ENCODE measurements at regions not wholly inside any gene's neighbourhood (a gene's known extent, or its start where the extent isn't known, plus 50 kb on each side); places are given as distances from the start of the nearest gene placed in this dataset.

- no peak for ATAC-seq
These were observed 50.9 kb upstream of the RAP1GDS1 start for GRCh38 chr4:98210281-98210680.

- ATAC-seq = no peak
These were observed 52.1 kb upstream of the RAP1GDS1 start for GRCh38 chr4:98209111-98209510.

- ATAC-seq = no peak
These were observed 57.0 kb upstream of the RAP1GDS1 start for GRCh38 chr4:98204236-98204553.

DNA sequence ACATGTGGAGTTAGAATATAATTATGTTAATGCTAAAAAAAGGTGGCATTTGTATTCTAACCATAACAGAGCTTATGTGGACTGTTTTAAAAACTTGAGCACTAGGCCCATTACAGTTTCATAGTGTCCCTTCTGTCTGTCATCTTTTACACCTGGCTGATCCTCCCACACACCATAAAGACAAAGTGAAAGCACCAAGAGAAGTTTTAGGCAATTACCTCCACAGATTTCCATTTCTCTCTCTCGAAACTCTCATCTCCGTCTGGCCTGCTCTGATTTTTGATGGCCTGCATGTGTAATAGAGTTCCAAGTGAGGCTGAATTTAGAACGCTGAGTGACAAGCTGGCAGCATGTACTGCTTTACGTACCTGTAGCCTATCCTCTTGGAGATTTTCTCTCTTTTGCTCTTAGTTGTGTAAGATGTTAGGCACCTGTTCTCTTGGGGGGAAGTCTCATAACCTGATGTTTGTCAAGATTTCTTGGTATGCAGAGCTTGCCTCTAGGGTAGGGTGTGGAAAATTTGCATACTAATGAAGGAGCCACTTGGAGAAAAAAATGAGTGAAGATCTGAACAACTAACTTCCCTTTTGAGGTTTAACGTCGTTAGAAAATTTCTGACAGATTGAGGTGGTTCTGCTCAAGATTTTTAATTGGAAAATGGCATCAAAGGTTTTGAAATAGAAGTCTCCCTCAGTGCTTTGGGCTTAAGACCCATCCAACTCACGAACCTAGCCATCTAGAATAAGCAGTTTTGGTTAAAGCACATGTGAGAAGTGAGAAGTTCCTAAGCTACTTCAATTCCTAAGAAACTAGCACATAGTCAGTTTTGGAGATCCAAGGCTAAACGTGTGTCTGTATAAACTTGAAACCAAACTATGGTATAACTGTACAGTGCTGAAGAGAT, 57.6 kb upstream of the RAP1GDS1 start:
- ATAC-seq = peak; percentile 52

DNA sequence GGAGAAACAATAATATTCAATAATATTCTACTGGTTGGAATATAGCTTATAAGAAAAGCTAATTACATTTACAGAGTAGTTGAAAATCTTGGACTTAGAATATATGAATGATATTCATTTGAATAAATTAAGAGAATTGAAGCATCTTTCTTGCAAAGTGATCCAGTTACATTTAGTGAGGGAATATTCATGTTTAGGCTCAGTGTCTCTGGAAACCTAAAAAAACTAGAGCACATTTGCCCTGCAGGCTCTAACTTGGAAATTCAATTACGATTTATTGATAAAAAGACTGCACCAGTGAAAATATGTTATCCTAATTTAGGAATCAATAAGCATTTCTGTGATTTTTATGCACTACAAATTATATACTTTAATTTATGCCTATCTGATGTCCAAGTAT, 58.3 kb upstream of the RAP1GDS1 start:
- ATAC-seq = no peak

DNA sequence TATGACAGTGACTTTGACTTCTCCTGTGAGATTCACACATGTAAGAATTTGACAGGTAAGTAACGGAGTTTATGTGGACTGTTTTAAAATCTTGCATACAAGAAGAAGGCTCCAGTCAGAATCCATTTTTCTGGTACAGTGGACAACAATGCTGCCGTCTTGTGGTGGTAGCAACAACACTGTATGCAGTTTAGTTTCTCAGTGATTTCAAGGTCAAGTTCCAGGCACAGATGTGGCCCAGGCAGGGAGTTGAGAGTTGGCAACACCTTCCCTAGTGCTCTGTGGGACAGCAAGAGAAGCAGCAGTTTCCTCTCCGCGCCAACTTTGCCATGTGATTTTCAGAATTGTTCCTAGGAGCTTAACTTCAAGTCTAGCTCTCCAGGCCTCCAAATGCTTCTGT, 56.0 kb upstream of the STPG2 start:
- ATAC-seq = no peak

- no peak for ATAC-seq
These were observed 51.7 kb upstream of the STPG2 start for GRCh38 chr4:98195005-98195404.

DNA sequence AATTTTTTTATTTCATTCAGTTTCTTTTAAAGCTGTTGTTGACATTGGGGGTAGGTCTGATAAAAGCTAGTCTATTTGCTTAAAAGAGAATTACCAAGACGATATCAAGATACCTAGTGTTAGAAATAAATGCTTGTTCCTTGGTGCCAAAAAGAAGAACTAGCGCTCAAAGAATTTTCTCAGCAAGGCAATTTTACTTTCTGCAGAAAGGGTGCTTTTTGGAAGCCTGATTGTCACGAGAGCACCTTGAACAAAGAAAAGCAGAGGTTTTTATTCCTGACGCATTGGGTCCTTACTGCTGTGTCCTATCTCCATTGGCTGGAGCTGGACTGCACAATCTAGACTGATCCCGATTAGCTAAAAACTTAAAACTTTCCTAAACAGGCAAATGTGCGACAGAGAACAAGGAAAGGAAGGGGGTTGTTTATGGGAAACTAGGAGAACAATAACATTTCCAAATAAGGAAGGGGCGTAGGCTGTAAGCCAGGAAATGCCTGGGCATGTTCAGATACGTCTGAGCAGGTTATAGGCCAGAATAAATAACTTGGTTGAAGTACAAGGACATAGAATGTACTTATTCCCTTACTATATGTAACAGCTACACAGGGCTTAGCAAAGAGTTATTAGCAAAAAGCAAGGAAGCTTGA, 50.3 kb upstream of the STPG2 start:
- no peak for ATAC-seq

All from esophagus mucosa (tissue), 1 donor.